Erythroblast (primary cell): ENCODE measurements at regions not wholly inside any gene's neighbourhood (a gene's known extent, or its start where the extent isn't known, plus 50 kb on each side); places are given as distances from the start of the nearest gene placed in this dataset.

ENCODE experiments used
- GATA1 ChIP-seq: IDR thresholded peaks from 2 replicates; pipeline ENCODE4 v1.6.1; 2011; ENCODE audit warnings: low read depth, mild to moderate bottlenecking, control low read depth, low read length, moderate library complexity
- POLR2A ChIP-seq: IDR thresholded peaks from 2 replicates; pipeline ENCODE4 v1.6.1; 2011; ENCODE audit warnings: mild to moderate bottlenecking, low read length

GRCh38 chr7:156533964-156534363 is 106.6 kb upstream of the RNF32 start:
- TF ChIP-seq POLR2A (no peak), GATA1 (no peak)
